GM19452 (cell line): ENCODE measurements at regions not wholly inside any gene's neighbourhood (a gene's known extent, or its start where the extent isn't known, plus 50 kb on each side); places are given as distances from the start of the nearest gene placed in this dataset.
"Not testable (repeated sequence)": the region's sequence is repeated elsewhere in the genome, so short reads cannot be mapped to it uniquely, and the experiment has no call there.

Experiments
- ATAC-seq: cut with Tn5 transposase; IDR thresholded peaks from one replicate; pipeline ENCODE4 v1.9.1; 2021; ENCODE audit not compliant: unreplicated experiment

GRCh38 chr11:25159341-25159740 lies 662.5 kb downstream of the LUZP2 start:
- no peak for ATAC-seq

GRCh38 chr11:25163421-25163820 lies 666.6 kb downstream of the LUZP2 start:
- ATAC-seq: no peak

- no peak for ATAC-seq
Observed at GRCh38 chr11:25180187-25180586, 683.3 kb downstream of the LUZP2 start.

- ATAC-seq: no peak
Observed at GRCh38 chr11:25183411-25183810, 686.6 kb downstream of the LUZP2 start.

- ATAC-seq: no peak
Observed at GRCh38 chr11:25197515-25197914, 700.7 kb downstream of the LUZP2 start.

- ATAC-seq: no peak
Observed at GRCh38 chr11:25198704-25199103, 701.9 kb downstream of the LUZP2 start.

- ATAC-seq: no peak
Observed at GRCh38 chr11:25200925-25201324, 704.1 kb downstream of the LUZP2 start.

GRCh38 chr11:25206762-25207161 lies 709.9 kb downstream of the LUZP2 start:
- no peak for ATAC-seq

- ATAC-seq: no peak
Observed at GRCh38 chr11:25211635-25212254, 714.9 kb downstream of the LUZP2 start.

GRCh38 chr11:25214535-25215176 lies 717.8 kb downstream of the LUZP2 start:
- ATAC-seq: no peak

- ATAC-seq: no peak
Observed at GRCh38 chr11:25218036-25218435, 721.2 kb downstream of the LUZP2 start.

- no peak for ATAC-seq
Observed at GRCh38 chr11:25225078-25225477, 728.2 kb downstream of the LUZP2 start.

- no peak for ATAC-seq
Observed at GRCh38 chr11:25242928-25243327, 746.1 kb downstream of the LUZP2 start.

GRCh38 chr11:25244126-25244525 lies 747.3 kb downstream of the LUZP2 start:
- no peak for ATAC-seq

GRCh38 chr11:25247336-25247735 lies 750.5 kb downstream of the LUZP2 start:
- no peak for ATAC-seq

GRCh38 chr11:25252854-25253253 lies 756.0 kb downstream of the LUZP2 start:
- no peak for ATAC-seq

GRCh38 chr11:25263861-25264260 lies 767.0 kb downstream of the LUZP2 start:
- not testable (repeated sequence) for ATAC-seq

GRCh38 chr11:25271301-25271700 lies 774.4 kb downstream of the LUZP2 start:
- ATAC-seq: no peak

- no peak for ATAC-seq
Observed at GRCh38 chr11:25272214-25272613, 775.4 kb downstream of the LUZP2 start.

- ATAC-seq: not testable (repeated sequence)
Observed at GRCh38 chr11:25280821-25281220, 784.0 kb downstream of the LUZP2 start.

GRCh38 chr11:25293166-25293565 lies 796.3 kb downstream of the LUZP2 start:
- ATAC-seq: no peak

GRCh38 chr11:25298450-25298849 lies 801.6 kb downstream of the LUZP2 start:
- ATAC-seq: no peak

GRCh38 chr11:25309818-25310217 lies 813.0 kb downstream of the LUZP2 start:
- no peak for ATAC-seq
